ENCODE measurements at regions not wholly inside any gene's neighbourhood (a gene's known extent, or its start where the extent isn't known, plus 50 kb on each side); places are given as distances from the start of the nearest gene placed in this dataset.

DNA sequence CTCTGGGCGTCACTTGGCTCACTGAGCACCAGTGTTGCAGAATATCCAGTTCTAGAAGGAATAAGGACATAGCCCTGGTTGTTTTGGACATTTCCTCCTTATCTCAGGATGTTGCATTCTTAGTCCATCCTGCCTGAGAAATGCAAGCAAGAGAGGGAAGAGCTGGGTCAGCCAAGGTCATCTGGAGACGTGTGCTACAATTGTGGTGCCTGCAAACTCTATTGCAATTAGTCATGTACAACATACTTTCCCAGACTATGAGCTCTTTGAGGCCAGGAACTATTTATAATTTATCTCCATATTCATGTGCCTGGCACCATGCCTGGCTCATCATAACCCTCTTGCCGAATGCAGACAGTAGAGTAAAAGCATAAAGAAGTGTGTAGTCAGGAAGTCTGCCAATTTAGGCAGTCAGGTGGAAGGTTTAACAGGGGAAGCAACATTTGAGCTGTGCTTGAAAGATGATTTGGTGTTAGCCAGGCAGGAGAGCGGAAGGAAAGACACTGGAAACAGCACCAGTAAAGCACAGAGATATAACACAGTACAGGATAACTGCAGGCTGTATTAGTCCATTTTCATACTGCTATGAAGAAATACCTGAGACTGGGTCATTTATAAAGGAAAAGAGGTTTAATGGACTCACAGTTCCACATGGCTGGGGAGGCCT, 129.4 kb upstream of the PAX6 start:
- no peak overlapping the region for H3K4me3 Mint-ChIP-seq
- peaks cover 10% of the 10 kb centered on the region for H3K27me3 Mint-ChIP-seq
- no peak overlapping the region for H3K27ac Mint-ChIP-seq
- POLR2A ChIA-PET: no interaction called here
- DNase-seq: no peak
- H3K9me3 Mint-ChIP-seq: no peaks in the 10 kb centered on the region
- no peaks in the 10 kb centered on the region for H3K36me3 Mint-ChIP-seq (ENCODE audit: low read depth)
- H3K4me1 Mint-ChIP-seq: peaks cover 13% of the 10 kb centered on the region
- CTCF ChIA-PET: no interaction called here

- ChIA-PET CTCF (no interaction called here), POLR2A (no interaction called here)
- peaks cover 10% of the 10 kb centered on the region for H3K27me3 Mint-ChIP-seq
- no peaks in the 10 kb centered on the region for H3K36me3 Mint-ChIP-seq (ENCODE audit: low read depth)
- DNase-seq: no peak
- peaks cover 13% of the 10 kb centered on the region for H3K4me1 Mint-ChIP-seq
- H3K9me3 Mint-ChIP-seq: no peaks in the 10 kb centered on the region
- no peak overlapping the region for H3K4me3 Mint-ChIP-seq
- no peak overlapping the region for H3K27ac Mint-ChIP-seq
These were observed 127.9 kb upstream of the PAX6 start for GRCh38 chr11:31939004-31939403.

DNA sequence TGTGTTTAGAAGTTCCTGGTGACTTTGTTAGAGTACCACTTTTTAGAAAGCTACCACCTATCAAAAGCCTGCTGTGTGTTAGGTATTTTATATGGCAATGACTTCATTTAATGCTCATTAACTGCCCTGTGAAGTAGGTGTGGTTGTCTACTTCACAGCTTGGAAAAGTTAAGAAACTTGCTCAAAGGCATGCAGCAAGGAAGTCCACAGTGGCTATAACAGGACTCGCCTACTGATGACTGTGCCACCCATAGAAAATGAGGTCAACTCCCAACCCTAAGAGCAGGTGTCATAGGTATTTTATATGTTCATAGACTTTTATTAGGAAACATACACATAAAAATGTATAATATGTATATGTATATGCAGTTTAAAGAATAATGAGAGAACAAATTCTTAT, 125.2 kb upstream of the PAX6 start:
- no peak for DNase-seq
- H3K4me3 Mint-ChIP-seq: no peak overlapping the region
- CTCF ChIA-PET: no interaction called here
- H3K27me3 Mint-ChIP-seq: peaks cover 10% of the 10 kb centered on the region
- no peaks in the 10 kb centered on the region for H3K36me3 Mint-ChIP-seq (ENCODE audit: low read depth)
- H3K4me1 Mint-ChIP-seq: no peaks in the 10 kb centered on the region
- H3K27ac Mint-ChIP-seq: no peak overlapping the region
- POLR2A ChIA-PET: no interaction called here
- H3K9me3 Mint-ChIP-seq: no peaks in the 10 kb centered on the region

- no peaks in the 10 kb centered on the region for H3K4me1 Mint-ChIP-seq
- CTCF ChIA-PET: no interaction called here
- H3K27ac Mint-ChIP-seq: no peak overlapping the region
- DNase-seq: no peak
- POLR2A ChIA-PET: no interaction called here
- no peaks in the 10 kb centered on the region for H3K9me3 Mint-ChIP-seq
- no peak overlapping the region for H3K4me3 Mint-ChIP-seq
- H3K27me3 Mint-ChIP-seq: peaks cover 16% of the 10 kb centered on the region
- H3K36me3 Mint-ChIP-seq (ENCODE audit: low read depth): no peaks in the 10 kb centered on the region
These were observed 121.8 kb upstream of the PAX6 start for GRCh38 chr11:31932879-31933278.

GRCh38 chr11:31927982-31928381, 116.9 kb upstream of the PAX6 start:
- DNase-seq: no peak
- no peaks in the 10 kb centered on the region for H3K36me3 Mint-ChIP-seq (ENCODE audit: low read depth)
- H3K4me1 Mint-ChIP-seq: no peaks in the 10 kb centered on the region
- peaks cover 12% of the 10 kb centered on the region for H3K27me3 Mint-ChIP-seq
- H3K27ac Mint-ChIP-seq: no peak overlapping the region
- H3K9me3 Mint-ChIP-seq: no peaks in the 10 kb centered on the region
- CTCF ChIA-PET: no interaction called here
- POLR2A ChIA-PET: no interaction called here
- H3K4me3 Mint-ChIP-seq: no peak overlapping the region

DNA sequence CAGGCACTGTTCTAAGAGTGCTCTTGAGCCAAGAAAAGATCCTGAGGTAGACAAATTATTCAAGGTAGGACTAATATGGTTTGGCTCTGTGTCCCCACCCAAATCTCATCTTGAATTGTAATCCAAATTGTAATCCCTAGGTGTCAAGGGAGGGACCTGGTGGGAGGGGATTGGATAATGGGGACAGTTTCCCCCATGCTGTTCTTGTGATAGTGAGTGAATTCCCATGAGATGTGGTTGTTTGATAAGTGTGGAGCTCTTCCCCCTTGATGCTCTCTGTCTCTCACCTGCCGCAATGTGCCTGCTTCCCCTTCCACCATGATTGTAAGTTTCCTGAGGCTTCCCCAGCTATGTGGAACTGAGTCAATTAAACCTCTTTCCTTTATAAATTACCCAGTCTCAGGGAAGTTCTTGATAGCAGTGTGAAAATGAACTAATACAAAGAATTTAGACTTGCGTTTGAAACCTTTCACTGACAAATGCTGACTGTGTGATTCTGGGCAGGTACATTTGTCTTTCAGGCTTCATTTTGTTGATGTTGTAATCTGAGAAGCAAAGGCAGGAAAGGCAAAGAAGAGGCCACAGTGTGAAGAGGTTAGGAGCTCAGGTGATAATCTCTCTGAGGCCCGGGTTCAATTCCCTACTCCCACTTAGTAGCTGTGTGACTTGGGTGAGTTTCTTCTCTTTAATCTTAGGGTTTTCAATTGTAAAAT, 115.8 kb upstream of the PAX6 start:
- Mint-ChIP-seq H3K4me1 (no peaks in the 10 kb centered on the region), H3K27ac (no peak overlapping the region), H3K36me3 (ENCODE audit: low read depth) (no peaks in the 10 kb centered on the region), H3K27me3 (peaks cover 12% of the 10 kb centered on the region), H3K4me3 (no peak overlapping the region), H3K9me3 (no peaks in the 10 kb centered on the region)
- CTCF ChIA-PET: interaction anchor here (1.7 kb wide), 1 partner anchor 31 kb away, joined by 5 read pairs; no protein-coding TSS in a partner anchor
- POLR2A ChIA-PET: interaction anchor here (0.6 kb wide), 1 partner anchor 17 kb away, joined by 6 read pairs; no protein-coding TSS in a partner anchor
- no peak for DNase-seq

DNA sequence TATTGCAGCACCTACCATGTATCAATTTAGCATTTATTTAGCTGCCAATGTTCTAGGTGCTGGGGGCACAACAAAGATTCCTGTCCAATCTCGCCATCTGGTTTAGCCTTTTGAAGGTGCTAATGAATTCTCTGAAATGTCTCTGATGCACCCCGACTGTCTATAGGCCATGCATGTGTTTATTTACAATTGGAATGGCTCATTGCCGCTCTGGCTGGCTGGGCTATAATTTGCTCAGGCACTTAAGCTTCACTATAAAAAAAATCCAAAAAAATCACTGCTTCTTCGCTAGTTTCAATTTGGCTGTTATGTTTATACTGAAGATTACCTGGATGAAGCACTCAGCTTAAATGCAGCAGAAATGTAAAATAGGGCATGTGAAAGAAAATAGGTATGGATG, 115.0 kb upstream of the PAX6 start:
- POLR2A ChIA-PET: no interaction called here
- H3K27me3 Mint-ChIP-seq: peaks cover 12% of the 10 kb centered on the region
- CTCF ChIA-PET: interaction anchor here (1.7 kb wide), 1 partner anchor 32 kb away, joined by 5 read pairs; no protein-coding TSS in a partner anchor
- H3K9me3 Mint-ChIP-seq: no peaks in the 10 kb centered on the region
- no peaks in the 10 kb centered on the region for H3K4me1 Mint-ChIP-seq
- no peak overlapping the region for H3K4me3 Mint-ChIP-seq
- no peak overlapping the region for H3K27ac Mint-ChIP-seq
- H3K36me3 Mint-ChIP-seq (ENCODE audit: low read depth): no peaks in the 10 kb centered on the region
- DNase-seq: no peak

DNA sequence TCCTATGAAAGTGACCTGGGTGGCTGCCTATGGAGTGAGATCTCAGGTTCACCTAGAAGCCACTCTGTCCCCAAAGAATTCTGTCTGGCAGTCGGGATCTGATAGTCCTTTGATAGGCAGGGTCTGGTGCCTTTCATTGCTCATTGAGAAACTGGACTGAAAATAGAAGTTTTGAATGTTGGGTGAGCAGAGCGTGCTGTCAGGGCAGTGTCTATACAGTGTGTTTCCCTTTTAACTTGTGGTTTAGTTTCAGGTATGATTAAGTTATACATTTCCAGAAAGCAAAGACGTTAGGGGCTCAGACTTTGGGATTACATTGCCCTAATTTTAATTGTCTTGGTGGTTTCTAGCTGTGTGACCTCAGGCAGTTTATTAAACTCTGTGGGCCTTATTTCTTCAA, 111.3 kb upstream of the PAX6 start:
- H3K36me3 Mint-ChIP-seq (ENCODE audit: low read depth): no peaks in the 10 kb centered on the region
- H3K27me3 Mint-ChIP-seq: peaks cover 6% of the 10 kb centered on the region
- no peak for DNase-seq
- ChIA-PET CTCF (no interaction called here), POLR2A (no interaction called here)
- no peaks in the 10 kb centered on the region for H3K4me1 Mint-ChIP-seq
- H3K27ac Mint-ChIP-seq: no peak overlapping the region
- H3K9me3 Mint-ChIP-seq: no peaks in the 10 kb centered on the region
- H3K4me3 Mint-ChIP-seq: no peak overlapping the region

DNA sequence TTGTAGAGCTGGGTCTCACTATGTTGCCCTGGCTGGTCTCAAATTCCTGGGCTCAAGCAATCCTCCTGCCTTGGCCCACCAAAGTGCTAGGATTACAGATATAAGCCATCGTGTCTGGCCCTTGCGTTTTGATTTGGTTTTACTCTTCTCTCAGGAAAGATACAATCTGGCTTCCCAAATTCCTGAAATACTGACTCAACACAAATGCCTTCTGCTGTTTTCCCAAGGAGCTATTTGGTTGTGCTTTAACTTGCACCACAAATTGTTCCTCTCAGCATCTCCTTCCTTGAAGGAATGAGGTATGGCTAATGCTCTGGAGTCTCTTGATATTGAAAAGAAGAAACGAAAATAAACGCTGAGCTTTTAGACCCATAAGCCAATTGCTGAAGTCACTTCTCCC, 110.0 kb upstream of the PAX6 start:
- CTCF ChIA-PET: no interaction called here
- POLR2A ChIA-PET: no interaction called here

DNA sequence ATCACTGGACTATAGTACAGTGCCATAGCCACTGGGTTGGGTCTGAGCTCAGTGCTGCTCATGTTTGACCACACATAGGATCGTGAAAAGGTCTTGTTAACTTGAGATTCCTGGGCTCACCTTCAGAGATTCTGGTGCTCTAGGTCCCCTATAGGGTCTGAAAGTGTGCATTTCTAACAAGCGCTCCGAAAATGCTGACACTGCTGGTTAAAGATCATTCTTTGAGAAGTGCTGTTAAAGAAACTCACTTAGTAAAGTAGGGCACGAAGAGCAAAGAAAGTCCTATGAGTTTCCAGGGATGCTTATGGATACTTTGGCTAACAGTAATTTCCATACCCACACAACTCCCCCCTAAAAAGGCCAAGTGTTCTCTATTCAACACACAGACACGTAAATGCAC, 108.1 kb upstream of the PAX6 start:
- Mint-ChIP-seq H3K4me3 (no peak overlapping the region), H3K27me3 (peaks cover 1% of the 10 kb centered on the region)

More for the DNA sequence above, 110.0 kb upstream of the PAX6 start:
- Mint-ChIP-seq H3K27me3 (no peaks in the 10 kb centered on the region), H3K36me3 (ENCODE audit: low read depth) (no peaks in the 10 kb centered on the region), H3K4me3 (no peak overlapping the region), H3K4me1 (no peaks in the 10 kb centered on the region), H3K27ac (no peak overlapping the region), H3K9me3 (no peaks in the 10 kb centered on the region)
- no peak for DNase-seq

DNA sequence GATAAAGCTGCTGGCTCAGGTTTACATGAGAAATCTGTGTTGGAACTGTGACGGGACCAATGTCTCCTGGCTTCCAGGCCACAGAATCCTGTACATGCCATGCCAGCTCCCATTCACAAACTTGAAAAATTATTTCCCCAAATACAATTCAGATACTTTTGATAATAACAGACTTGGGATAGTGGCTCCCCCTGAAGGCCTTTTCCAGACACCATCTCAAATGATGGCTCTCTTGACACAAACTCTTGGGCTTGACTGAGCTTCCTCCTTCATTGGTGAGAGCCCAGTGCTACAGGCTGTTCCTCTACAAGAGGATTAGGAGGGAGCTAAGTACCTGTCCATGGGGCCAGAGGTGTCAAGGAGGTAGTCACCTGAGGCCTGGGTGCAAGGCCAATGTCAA, 104.7 kb upstream of the PAX6 start:
- Mint-ChIP-seq H3K27ac (no peak overlapping the region), H3K4me3 (no peak overlapping the region), H3K9me3 (no peaks in the 10 kb centered on the region), H3K27me3 (peaks cover 3% of the 10 kb centered on the region), H3K4me1 (no peaks in the 10 kb centered on the region), H3K36me3 (ENCODE audit: low read depth) (no peaks in the 10 kb centered on the region)
- POLR2A ChIA-PET: no interaction called here
- no peak for DNase-seq
- CTCF ChIA-PET: no interaction called here

More for the DNA sequence above, 108.1 kb upstream of the PAX6 start:
- ChIA-PET POLR2A (no interaction called here), CTCF (interaction anchor here (0.9 to 1.7 kb wide), 2 partner anchors 12 to 16 kb away, joined by 4 to 6 read pairs; no protein-coding TSS in a partner anchor)
- Mint-ChIP-seq H3K36me3 (ENCODE audit: low read depth) (no peaks in the 10 kb centered on the region), H3K9me3 (no peaks in the 10 kb centered on the region), H3K4me1 (no peaks in the 10 kb centered on the region), H3K27ac (no peak overlapping the region)
- no peak for DNase-seq

DNA sequence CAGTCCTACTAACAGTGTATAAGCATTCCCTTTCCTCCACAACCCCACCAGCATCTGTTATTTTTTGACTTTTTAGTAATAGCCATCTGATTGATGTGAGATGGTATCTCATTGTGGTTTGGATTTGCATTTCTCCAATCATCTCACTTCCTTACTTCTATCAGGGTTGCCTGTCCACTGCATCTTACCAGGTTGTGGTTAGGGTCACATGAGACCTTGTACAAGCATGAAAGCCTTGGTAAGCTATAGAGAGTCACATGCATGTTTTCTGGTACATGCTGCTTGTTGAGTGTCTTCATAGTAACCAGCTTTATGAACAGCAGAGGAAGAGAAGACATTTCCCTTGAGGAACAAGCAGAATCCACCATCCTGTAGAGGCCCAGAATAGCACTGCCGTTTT, 102.9 kb upstream of the PAX6 start:
- ChIA-PET CTCF (interaction anchor here (1.1 kb wide), 1 partner anchor 11 kb away, joined by 3 read pairs; no protein-coding TSS in a partner anchor), POLR2A (no interaction called here)
- H3K27me3 Mint-ChIP-seq: peaks cover 3% of the 10 kb centered on the region
- H3K9me3 Mint-ChIP-seq: no peaks in the 10 kb centered on the region
- no peaks in the 10 kb centered on the region for H3K4me1 Mint-ChIP-seq
- H3K4me3 Mint-ChIP-seq: no peak overlapping the region
- H3K36me3 Mint-ChIP-seq (ENCODE audit: low read depth): no peaks in the 10 kb centered on the region
- no peak for DNase-seq
- no peak overlapping the region for H3K27ac Mint-ChIP-seq

GRCh38 chr11:31912808-31913207, 101.7 kb upstream of the PAX6 start:
- H3K36me3 Mint-ChIP-seq (ENCODE audit: low read depth): no peaks in the 10 kb centered on the region
- H3K27ac Mint-ChIP-seq: no peak overlapping the region
- peaks cover 5% of the 10 kb centered on the region for H3K27me3 Mint-ChIP-seq
- peaks cover 2% of the 10 kb centered on the region for H3K9me3 Mint-ChIP-seq
- no peak for DNase-seq
- H3K4me3 Mint-ChIP-seq: no peak overlapping the region
- POLR2A ChIA-PET: no interaction called here
- H3K4me1 Mint-ChIP-seq: no peaks in the 10 kb centered on the region
- CTCF ChIA-PET: no interaction called here
